A172 (cell line): ENCODE measurements at regions not wholly inside any gene's neighbourhood (a gene's known extent, or its start where the extent isn't known, plus 50 kb on each side); places are given as distances from the start of the nearest gene placed in this dataset.

Experiments
- DNase-seq: peaks from one replicate; pipeline ENCODE4 v3.0.0-alpha.2; 2015; ENCODE audit warnings: low spot score

- DNase-seq, result no peak
Observed at GRCh38 chr4:140213749-140214148, 59.8 kb upstream of the MAML3 start.

- DNase-seq, result no peak
Observed at GRCh38 chr4:140213116-140213515, 59.1 kb upstream of the MAML3 start.

DNA sequence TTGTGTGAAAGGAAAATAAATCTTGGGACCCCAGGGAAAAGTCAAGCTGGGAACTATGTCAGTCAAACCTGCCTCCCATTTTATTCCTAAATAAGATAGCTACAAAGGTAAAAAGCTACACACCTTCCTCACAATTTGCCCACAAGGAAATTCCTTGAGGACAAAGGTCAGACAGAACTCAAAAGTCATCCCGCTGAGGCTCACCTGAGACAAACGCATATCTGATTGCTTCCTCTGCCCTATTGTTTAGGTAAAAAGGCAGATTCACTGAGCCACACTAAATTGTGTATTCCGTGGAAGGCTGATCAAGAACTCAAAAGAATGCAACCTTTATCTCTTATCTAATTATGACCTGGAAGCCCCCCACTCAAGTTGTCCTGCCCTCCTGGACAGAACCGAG, 58.7 kb upstream of the MAML3 start:
- DNase-seq, result no peak

DNA sequence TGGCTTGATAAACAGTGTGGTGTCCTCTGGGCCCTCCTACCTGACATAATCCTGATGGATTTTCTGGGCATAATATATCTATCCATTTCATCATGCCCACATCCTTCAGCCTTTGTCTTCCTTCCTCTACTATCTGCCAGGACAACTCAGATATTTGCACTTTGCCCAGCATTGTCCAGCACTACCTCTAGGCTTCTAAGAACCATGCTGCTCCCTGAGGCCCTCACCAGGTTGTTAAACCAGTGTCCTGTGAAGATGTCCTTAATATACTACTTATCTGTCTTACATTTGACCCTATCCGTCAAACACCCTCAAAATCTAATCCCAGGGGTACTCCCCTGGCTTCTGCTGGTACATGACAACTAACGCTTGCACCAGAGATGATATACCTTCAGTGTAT, 58.2 kb upstream of the MAML3 start:
- no peak for DNase-seq

DNA sequence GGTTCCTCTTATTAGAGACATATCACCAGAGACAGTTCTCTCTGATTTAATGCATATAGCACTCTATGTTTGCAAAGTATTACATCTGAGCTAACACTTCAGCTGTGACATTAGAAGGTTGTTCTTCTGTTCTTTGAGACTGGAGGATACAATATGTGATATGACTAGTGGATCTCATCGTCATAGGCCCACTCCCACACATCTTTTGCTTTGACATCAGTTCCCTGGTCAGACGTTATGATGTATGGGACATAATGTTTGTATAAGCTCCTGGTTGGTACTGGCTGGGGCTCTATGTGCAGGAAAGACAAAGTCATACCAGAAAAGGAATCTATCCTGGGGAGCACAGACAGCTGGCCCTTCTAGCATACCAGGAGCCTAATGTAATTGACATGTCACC, 57.7 kb upstream of the MAML3 start:
- DNase-seq, result no peak

GRCh38 chr4:140211161-140211560, 57.2 kb upstream of the MAML3 start:
- no peak for DNase-seq

DNA sequence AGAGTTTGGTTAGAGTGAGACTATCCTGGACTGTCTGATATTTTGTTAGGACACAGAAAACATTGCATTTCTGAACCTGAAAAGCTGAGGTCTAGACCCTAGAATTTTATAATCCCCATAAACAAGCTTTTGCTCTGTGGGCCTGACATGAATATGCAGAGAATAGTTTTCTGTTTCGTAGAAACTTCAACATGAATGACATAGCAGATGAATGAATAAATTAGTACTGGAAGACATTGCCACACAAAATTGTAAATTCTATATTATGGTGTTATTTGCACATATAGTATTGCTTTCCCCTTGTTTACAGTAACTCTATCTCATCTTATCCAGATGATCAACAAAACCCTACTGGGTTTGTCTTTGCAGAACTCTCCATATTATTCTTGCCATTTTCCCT, 54.9 kb upstream of the MAML3 start:
- no peak for DNase-seq
